ENCODE measurements at regions not wholly inside any gene's neighbourhood (a gene's known extent, or its start where the extent isn't known, plus 50 kb on each side); places are given as distances from the start of the nearest gene placed in this dataset.
A peak's percentile ranks its signal among the peaks of the same experiment; 100 is the strongest.

DNA sequence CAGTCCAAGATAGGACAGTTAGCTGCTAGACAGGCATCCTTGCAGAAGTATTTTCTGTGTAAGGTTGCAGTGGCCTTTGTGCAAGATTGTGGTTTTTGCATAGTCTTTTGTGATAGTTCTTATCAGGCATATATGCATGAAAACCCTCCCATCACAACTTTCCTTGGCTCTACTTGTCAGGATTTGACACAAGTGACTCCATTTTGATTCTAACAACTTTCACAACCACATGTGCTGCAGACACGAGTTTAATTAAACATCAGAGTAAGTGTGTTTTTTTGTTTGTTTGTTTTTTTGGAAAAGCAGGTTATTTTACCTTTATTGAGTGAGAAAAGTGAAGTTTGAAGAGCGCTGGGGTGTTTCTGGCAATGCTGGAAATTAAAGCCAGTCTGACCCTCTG lies 902.0 kb upstream of the GCFC2 start:
- Histone ChIP-seq H3K27me3 (ENCODE audit: control insufficient read depth, insufficient read depth, low read length) (no peaks in the 10 kb centered on the region), H3K79me2 (no peaks in the 10 kb centered on the region), H3K4me1 (no peaks in the 10 kb centered on the region), H3K4me2 (ENCODE audit: low read length) (no peak overlapping the region), H3K36me3 (ENCODE audit: control insufficient read depth, insufficient read depth, low read length) (no peaks in the 10 kb centered on the region), H3K9ac (no peak overlapping the region), H2AFZ (no peak overlapping the region), H3K27ac (no peak overlapping the region), H3K9me3 (ENCODE audit: control insufficient read depth, low read length) (no peaks in the 10 kb centered on the region), H3K4me3 (ENCODE audit: low read depth, low read length) (no peak overlapping the region)
- TF ChIP-seq, protein P1, sequence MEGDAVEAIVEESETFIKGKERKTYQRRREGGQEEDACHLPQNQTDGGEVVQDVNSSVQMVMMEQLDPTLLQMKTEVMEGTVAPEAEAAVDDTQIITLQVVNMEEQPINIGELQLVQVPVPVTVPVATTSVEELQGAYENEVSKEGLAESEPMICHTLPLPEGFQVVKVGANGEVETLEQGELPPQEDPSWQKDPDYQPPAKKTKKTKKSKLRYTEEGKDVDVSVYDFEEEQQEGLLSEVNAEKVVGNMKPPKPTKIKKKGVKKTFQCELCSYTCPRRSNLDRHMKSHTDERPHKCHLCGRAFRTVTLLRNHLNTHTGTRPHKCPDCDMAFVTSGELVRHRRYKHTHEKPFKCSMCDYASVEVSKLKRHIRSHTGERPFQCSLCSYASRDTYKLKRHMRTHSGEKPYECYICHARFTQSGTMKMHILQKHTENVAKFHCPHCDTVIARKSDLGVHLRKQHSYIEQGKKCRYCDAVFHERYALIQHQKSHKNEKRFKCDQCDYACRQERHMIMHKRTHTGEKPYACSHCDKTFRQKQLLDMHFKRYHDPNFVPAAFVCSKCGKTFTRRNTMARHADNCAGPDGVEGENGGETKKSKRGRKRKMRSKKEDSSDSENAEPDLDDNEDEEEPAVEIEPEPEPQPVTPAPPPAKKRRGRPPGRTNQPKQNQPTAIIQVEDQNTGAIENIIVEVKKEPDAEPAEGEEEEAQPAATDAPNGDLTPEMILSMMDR (IDR thresholded peaks at IDR 0.05): no peak

DNA sequence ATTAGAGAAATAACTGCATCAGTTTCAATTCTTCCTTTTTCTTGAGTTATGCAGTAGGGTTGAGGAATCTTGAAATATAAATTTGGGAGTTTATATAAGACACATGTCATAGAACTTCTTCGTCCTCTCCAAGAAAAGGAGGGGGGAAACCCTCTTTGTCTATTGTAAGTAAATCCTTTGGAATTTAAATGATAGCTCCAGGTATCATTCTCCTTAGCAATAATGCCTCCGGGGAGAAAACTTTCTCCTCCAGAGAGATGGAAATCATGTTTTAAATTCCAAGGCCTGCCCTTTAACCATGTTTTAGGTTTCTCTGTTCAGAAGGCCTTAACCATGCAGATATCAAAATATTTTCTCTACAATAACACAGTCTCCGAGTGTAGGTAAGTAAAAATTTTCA lies 899.7 kb upstream of the GCFC2 start:
- no peak overlapping the region for H2AFZ ChIP-seq
- no peaks in the 10 kb centered on the region for H3K9me3 ChIP-seq (ENCODE audit: control insufficient read depth, low read length)
- no peaks in the 10 kb centered on the region for H3K27me3 ChIP-seq (ENCODE audit: control insufficient read depth, insufficient read depth, low read length)
- no peaks in the 10 kb centered on the region for H3K36me3 ChIP-seq (ENCODE audit: control insufficient read depth, insufficient read depth, low read length)
- H3K79me2 ChIP-seq: no peaks in the 10 kb centered on the region
- H3K4me2 ChIP-seq (ENCODE audit: low read length): no peak overlapping the region
- no peak overlapping the region for H3K9ac ChIP-seq
- no peak overlapping the region for H3K27ac ChIP-seq
- H3K4me3 ChIP-seq (ENCODE audit: low read depth, low read length): no peak overlapping the region
- TF ChIP-seq, protein P1 (IDR thresholded peaks at IDR 0.05): no peak
- no peaks in the 10 kb centered on the region for H3K4me1 ChIP-seq

DNA sequence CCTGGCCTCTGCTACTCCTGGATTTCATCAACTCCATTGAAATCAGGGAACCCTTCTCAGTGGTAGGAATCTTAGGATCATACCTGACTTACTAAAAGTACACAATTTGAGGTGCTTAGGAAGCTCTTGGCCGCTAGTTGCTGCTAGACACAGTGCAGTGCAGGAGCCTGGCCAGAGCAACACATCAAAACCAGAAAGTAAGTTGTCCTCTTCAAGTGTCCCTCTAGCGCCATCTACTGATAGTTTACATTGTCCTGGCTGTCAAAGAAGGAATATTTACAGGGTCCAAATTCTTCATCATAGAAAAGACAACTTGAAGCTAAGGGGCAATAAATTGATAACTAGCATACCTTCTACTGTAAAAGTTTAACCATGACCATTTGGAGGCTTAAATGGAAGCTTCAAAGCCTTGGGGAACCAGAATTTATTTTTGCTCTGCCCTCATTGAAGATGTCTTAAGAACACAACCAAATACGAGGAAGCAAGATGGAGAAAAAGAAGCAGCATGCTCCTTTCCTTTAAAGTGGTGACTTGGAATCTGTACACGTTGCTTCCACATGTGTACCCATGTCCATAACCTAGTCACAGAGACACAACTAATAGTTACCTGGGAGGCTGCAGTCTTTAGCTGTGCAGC lies 889.1 kb upstream of the GCFC2 start:
- no peak overlapping the region for H3K9ac ChIP-seq
- H3K27me3 ChIP-seq (ENCODE audit: control insufficient read depth, insufficient read depth, low read length): no peaks in the 10 kb centered on the region
- no peak overlapping the region for H2AFZ ChIP-seq
- H3K27ac ChIP-seq: no peak overlapping the region
- TF ChIP-seq, protein P1 (IDR thresholded peaks at IDR 0.05): peak; percentile 68
- no peaks in the 10 kb centered on the region for H3K36me3 ChIP-seq (ENCODE audit: control insufficient read depth, insufficient read depth, low read length)
- no peak overlapping the region for H3K4me3 ChIP-seq (ENCODE audit: low read depth, low read length)
- H3K4me1 ChIP-seq: no peaks in the 10 kb centered on the region
- H3K9me3 ChIP-seq (ENCODE audit: control insufficient read depth, low read length): no peaks in the 10 kb centered on the region
- no peaks in the 10 kb centered on the region for H3K79me2 ChIP-seq
- no peak overlapping the region for H3K4me2 ChIP-seq (ENCODE audit: low read length)

DNA sequence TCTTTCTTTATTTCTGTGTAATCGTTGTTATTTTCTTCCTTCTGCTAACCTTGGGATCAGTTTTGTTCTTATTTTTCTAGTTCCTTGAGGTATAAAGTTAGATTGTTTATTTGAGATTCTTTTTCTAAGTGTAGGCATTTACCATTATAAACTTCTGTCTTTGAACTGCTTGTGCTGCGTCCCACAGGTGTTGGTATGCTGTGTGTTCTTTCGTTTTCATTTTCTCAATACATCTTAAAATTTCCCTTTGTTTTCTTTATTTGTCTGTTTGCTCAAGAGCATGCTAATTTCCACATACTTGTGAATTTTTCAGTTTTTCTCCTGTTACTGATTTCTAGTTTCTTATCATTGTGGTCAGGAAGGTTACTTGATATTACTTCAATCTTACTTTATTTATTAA lies 873.8 kb upstream of the GCFC2 start:
- TF ChIP-seq, protein P1 (IDR thresholded peaks at IDR 0.05): no peak
- no peak overlapping the region for H3K9ac ChIP-seq
- H3K36me3 ChIP-seq (ENCODE audit: control insufficient read depth, insufficient read depth, low read length): no peaks in the 10 kb centered on the region
- H3K27me3 ChIP-seq (ENCODE audit: control insufficient read depth, insufficient read depth, low read length): no peaks in the 10 kb centered on the region
- no peak overlapping the region for H3K4me2 ChIP-seq (ENCODE audit: low read length)
- no peak overlapping the region for H3K27ac ChIP-seq
- H2AFZ ChIP-seq: no peak overlapping the region
- no peak overlapping the region for H3K4me3 ChIP-seq (ENCODE audit: low read depth, low read length)
- H3K4me1 ChIP-seq: no peaks in the 10 kb centered on the region
- H3K79me2 ChIP-seq: no peaks in the 10 kb centered on the region
- H3K9me3 ChIP-seq (ENCODE audit: control insufficient read depth, low read length): no peaks in the 10 kb centered on the region

DNA sequence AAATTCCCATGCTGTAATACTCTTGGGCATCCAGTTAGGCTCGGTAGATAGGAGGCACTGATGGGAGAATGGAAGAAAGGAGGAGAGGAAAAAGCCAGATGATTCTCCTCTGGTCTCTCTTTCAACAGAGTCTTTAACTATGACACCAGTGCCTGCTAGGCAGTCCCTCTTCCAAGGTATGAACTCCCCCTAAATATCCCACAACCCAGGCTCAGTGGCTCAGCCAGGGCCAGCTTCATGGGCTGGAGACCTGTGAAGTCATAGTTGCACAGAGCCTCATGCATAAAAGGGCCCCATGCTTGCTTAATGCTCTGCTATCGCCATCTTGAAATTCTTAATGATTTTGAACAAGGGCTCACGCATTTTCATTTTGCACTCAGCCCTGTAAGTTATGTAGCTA lies 869.2 kb upstream of the GCFC2 start:
- H3K27ac ChIP-seq: no peak overlapping the region
- no peaks in the 10 kb centered on the region for H3K27me3 ChIP-seq (ENCODE audit: control insufficient read depth, insufficient read depth, low read length)
- H3K4me3 ChIP-seq (ENCODE audit: low read depth, low read length): no peak overlapping the region
- no peaks in the 10 kb centered on the region for H3K4me1 ChIP-seq
- H3K79me2 ChIP-seq: no peaks in the 10 kb centered on the region
- no peaks in the 10 kb centered on the region for H3K36me3 ChIP-seq (ENCODE audit: control insufficient read depth, insufficient read depth, low read length)
- no peak overlapping the region for H2AFZ ChIP-seq
- TF ChIP-seq, protein P1 (IDR thresholded peaks at IDR 0.05): no peak
- no peaks in the 10 kb centered on the region for H3K9me3 ChIP-seq (ENCODE audit: control insufficient read depth, low read length)
- no peak overlapping the region for H3K9ac ChIP-seq
- H3K4me2 ChIP-seq (ENCODE audit: low read length): no peak overlapping the region
